H1 (cell line): ENCODE measurements at regions not wholly inside any gene's neighbourhood (a gene's known extent, or its start where the extent isn't known, plus 50 kb on each side); places are given as distances from the start of the nearest gene placed in this dataset.

Source experiments
- CTCF ChIA-PET: fragments of 300-600 bp; sonication (Branson Sonifier 250); formaldehyde crosslinking; loops from one replicate; lab custom pipeline; 2021; ENCODE audit not compliant: partially characterized antibody; lab: Charles Lee
- POLR2A ChIA-PET: fragments of 300-600 bp; sonication (Branson Sonifier 250); formaldehyde crosslinking; loops from one replicate; lab custom pipeline; 2021; ENCODE audit warnings: inconsistent platforms; ENCODE audit not compliant: partially characterized antibody; lab: Charles Lee
- DNase-seq, 2 experiments: peaks; one replicate each; pipeline versions ENCODE4 v3.0.0 to v3.0.0-alpha.2; 2010 to 2022; ENCODE audit warnings: low spot score in 2 of 2, low read depth in 1 of 2, mixed read lengths in 1 of 2
- FAIRE-seq: peaks from 2 replicates; lab custom pipeline; 2011; peaks lifted over from hg19 to GRCh38; lab: Jason Lieb, UNC
- H2AFZ ChIP-seq: 2 replicates; pipeline ENCODE4 v1.8.1; 2012; ENCODE audit warnings: low read length, inconsistent platforms
- H2AK5ac ChIP-seq: 2 replicates; pipeline ENCODE4 v1.6.1; 2013; ENCODE audit warnings: low read depth, low read length
- H2BK120ac ChIP-seq: replicated peaks from 2 replicates; pipeline ENCODE3; 2013; ENCODE audit warnings: low read depth, low read length, inconsistent platforms
- H2BK12ac ChIP-seq: 2 replicates; pipeline ENCODE4 v1.6.1; 2013; ENCODE audit warnings: low read depth, low read length
- H2BK15ac ChIP-seq: 2 replicates; pipeline ENCODE4 v1.6.1; 2013; ENCODE audit warnings: low read length
- H2BK20ac ChIP-seq: 2 replicates; pipeline ENCODE4 v1.6.1; 2013; ENCODE audit warnings: low read length
- H2BK5ac ChIP-seq: 2 replicates; pipeline ENCODE4 v1.6.1; 2013; ENCODE audit warnings: low read depth, low read length
- H3K14ac ChIP-seq: 2 replicates; pipeline ENCODE4 v1.6.1; 2013; ENCODE audit warnings: inconsistent platforms; ENCODE audit not compliant: insufficient read length
- H3K18ac ChIP-seq: 2 replicates; pipeline ENCODE4 v1.6.1; 2013; ENCODE audit warnings: low read length; ENCODE audit errors: extremely low read depth
- H3K23ac ChIP-seq: 2 replicates; pipeline ENCODE4 v1.6.1; 2013; ENCODE audit warnings: inconsistent platforms; ENCODE audit not compliant: insufficient read length
- H3K23me2 ChIP-seq: 2 replicates; pipeline ENCODE4 v1.6.1; 2013; ENCODE audit warnings: low read depth, low read length
- H3K27ac ChIP-seq: 2 replicates; pipeline ENCODE4 v1.6.1; 2011; ENCODE audit warnings: low read depth, low read length, inconsistent platforms
- H3K27me3 ChIP-seq, 4 experiments: replicated peaks in 1 of 4; 1 replicate in 1 of 4; 2 replicates in 3 of 4; pipeline versions ENCODE4 v1.6.1 to v1.8.1; 2011 to 2013; ENCODE audit warnings: low read length in 3 of 4, mild to moderate bottlenecking in 3 of 4, inconsistent platforms in 2 of 4, mixed read lengths in 2 of 4, moderate library complexity in 1 of 4; ENCODE audit not compliant: control insufficient read depth in 3 of 4, insufficient read depth in 3 of 4; ENCODE audit errors: extremely low read depth in 1 of 4
- H3K36me3 ChIP-seq, 4 experiments: 2 replicates each; pipeline versions ENCODE4 v1.6.1 to v1.8.1; 2011 to 2013; ENCODE audit warnings: mild to moderate bottlenecking in 4 of 4, low read length in 3 of 4, moderate library complexity in 2 of 4, control low read depth in 1 of 4, inconsistent platforms in 1 of 4; ENCODE audit not compliant: insufficient read depth in 4 of 4, control insufficient read depth in 2 of 4
- H3K4ac ChIP-seq: replicated peaks from 2 replicates; pipeline ENCODE3; 2013; ENCODE audit warnings: low read length, low read depth, mixed read lengths, inconsistent platforms; ENCODE audit not compliant: insufficient read length
- H3K4me1 ChIP-seq, 4 experiments: replicated peaks in 1 of 4; 1 replicate in 1 of 4; 2 replicates in 3 of 4; pipeline versions ENCODE4 v1.6.1 to v1.8.1; 2011 to 2013; ENCODE audit warnings: low read length in 3 of 4, inconsistent platforms in 2 of 4, mixed read lengths in 1 of 4; ENCODE audit not compliant: insufficient read depth in 4 of 4, control insufficient read depth in 3 of 4
- H3K4me2 ChIP-seq, 2 experiments: 2 replicates each; pipeline versions ENCODE4 v1.6.1 to v1.8.1; 2011 to 2013; ENCODE audit warnings: low read depth in 2 of 2, low read length in 2 of 2, control low read depth in 1 of 2, inconsistent platforms in 1 of 2, mild to moderate bottlenecking in 1 of 2; ENCODE audit not compliant: insufficient read depth in 1 of 2
- H3K4me3 ChIP-seq, 4 experiments: fragments of 200-600, 300-600 bp in 1 of 4; sonication (generic), shearing (Covaris generic), sonication (Bioruptor Twin) in 1 of 4; 2 replicates each; pipeline versions ENCODE4 v1.5.1 to v1.8.1; 2011 to 2016; ENCODE audit warnings: low read length in 4 of 4, low read depth in 3 of 4, control low read depth in 2 of 4, inconsistent platforms in 2 of 4, mild to moderate bottlenecking in 2 of 4, mixed read lengths in 1 of 4, moderate library complexity in 1 of 4; ENCODE audit not compliant: insufficient read depth in 2 of 4; ENCODE audit errors: extremely low read depth in 1 of 4
- H3K56ac ChIP-seq: replicated peaks from 2 replicates; pipeline ENCODE3; 2013; ENCODE audit warnings: low read depth, mild to moderate bottlenecking, mixed read lengths, low read length, inconsistent platforms; ENCODE audit not compliant: insufficient read length
- H3K79me1 ChIP-seq: 2 replicates; pipeline ENCODE4 v1.6.1; 2013; ENCODE audit warnings: low read depth, low read length, control low read depth
- H3K79me2 ChIP-seq, 2 experiments: 2 replicates each; pipeline versions ENCODE4 v1.6.1 to v1.8.1; 2012 to 2013; ENCODE audit warnings: low read length in 2 of 2, mild to moderate bottlenecking in 2 of 2, inconsistent platforms in 1 of 2; ENCODE audit not compliant: insufficient read depth in 2 of 2, control insufficient read depth in 1 of 2
- H3K9ac ChIP-seq, 4 experiments: replicated peaks in 1 of 4; 1 replicate in 1 of 4; 2 replicates in 3 of 4; pipeline versions ENCODE4 v1.6.1 to v1.8.1; 2011 to 2013; ENCODE audit warnings: low read depth in 3 of 4, low read length in 3 of 4, control low read depth in 2 of 4, mild to moderate bottlenecking in 2 of 4, moderate library complexity in 2 of 4, inconsistent platforms in 1 of 4; ENCODE audit errors: extremely low read depth in 1 of 4
- H3K9me3 ChIP-seq, 2 experiments: 2 replicates each; pipeline versions ENCODE4 v1.6.1 to v1.8.1; 2012 to 2013; ENCODE audit warnings: mild to moderate bottlenecking in 2 of 2, moderate library complexity in 2 of 2, control low read depth in 1 of 2, inconsistent platforms in 1 of 2, low read depth in 1 of 2, low read length in 1 of 2, mixed read lengths in 1 of 2; ENCODE audit not compliant: insufficient read depth in 2 of 2
- H4K20me1 ChIP-seq, 2 experiments: replicated peaks in 1 of 2; 2 replicates each; pipeline versions ENCODE3 to v1.8.1; 2011 to 2013; ENCODE audit warnings: inconsistent platforms in 2 of 2, low read length in 2 of 2, mild to moderate bottlenecking in 1 of 2; ENCODE audit not compliant: insufficient read depth in 2 of 2, control insufficient read depth in 1 of 2
- H4K5ac ChIP-seq: 2 replicates; pipeline ENCODE4 v1.6.1; 2013; ENCODE audit warnings: low read length, low read depth, mixed read lengths, inconsistent platforms; ENCODE audit not compliant: insufficient read length
- H4K8ac ChIP-seq: 2 replicates; pipeline ENCODE4 v1.8.0; 2013; ENCODE audit warnings: mild to moderate bottlenecking, moderate library complexity, low read length, inconsistent platforms; ENCODE audit not compliant: insufficient read depth; ENCODE audit errors: extremely low read depth
- H4K91ac ChIP-seq: replicated peaks from 2 replicates; pipeline ENCODE3; 2013; ENCODE audit warnings: low read length, mixed read lengths, inconsistent platforms; ENCODE audit not compliant: insufficient read length
- CBX8 ChIP-seq: fragments of 300-800, 300-1000 bp; sonication (generic); IDR thresholded peaks from 2 replicates; pipeline ENCODE4 v1.7.1; 2016; ENCODE audit warnings: low read depth, low read length, borderline replicate concordance
- SIX5 ChIP-seq: IDR thresholded peaks from 2 replicates; pipeline ENCODE4 v1.6.1; 2011; ENCODE audit warnings: mild to moderate bottlenecking, low read depth, low read length
- WGBS, 2 experiments: shearing (Covaris generic) in 1 of 2; methylation state at CpG; one replicate each; pipeline versions ENCODE4 v1.1.6 to v1.1.7; 2013 to 2015; ENCODE audit warnings: low lambda C conversion rate in 2 of 2, mixed read lengths in 2 of 2, inconsistent platforms in 1 of 2, low coverage in 1 of 2, missing lambda C conversion rate in 1 of 2; ENCODE audit not compliant: insufficient replicate concordance in 2 of 2, insufficient coverage in 1 of 2, insufficient read length in 1 of 2; ENCODE audit errors: extremely low coverage in 1 of 2, missing lambda C conversion rate in 1 of 2; 5-methylcytosine and 5-hydroxymethylcytosine counted together

- Histone ChIP-seq H4K91ac (no peak overlapping the region), H2BK120ac (no peak overlapping the region), H3K14ac (no peak overlapping the region), H2BK12ac (no peak overlapping the region), H3K4me1 (peaks cover 0 to 10% (median 5%) of the 10 kb centered on the region in 4 experiments; a peak in 5 of 7 replicates), H3K23me2 (no peaks in the 10 kb centered on the region), H3K4me2 (no peak overlapping the region), H3K36me3 (no peaks in the 10 kb centered on the region), H3K27me3 (no peaks in the 10 kb centered on the region), H3K9ac (no peak overlapping the region), H2AK5ac (no peak overlapping the region), H2AFZ (no peak overlapping the region), H2BK15ac (no peak overlapping the region), H2BK5ac (no peak overlapping the region), H4K20me1 (no peaks in the 10 kb centered on the region), H3K23ac (no peak overlapping the region), H3K56ac (no peak overlapping the region), H2BK20ac (no peak overlapping the region), H4K8ac (no peak overlapping the region), H3K9me3 (no peaks in the 10 kb centered on the region), H3K4me3 (no peak overlapping the region), H3K27ac (no peak overlapping the region), H3K4ac (no peak overlapping the region), H4K5ac (no peak overlapping the region), H3K79me1 (no peaks in the 10 kb centered on the region), H3K18ac (no peak overlapping the region), H3K79me2 (no peaks in the 10 kb centered on the region)
- ChIA-PET CTCF (no interaction called here), POLR2A (no interaction called here)
- DNase-seq = no peak
- no peak for FAIRE-seq
- TF ChIP-seq SIX5 (no peak), CBX8 (no peak)
- WGBS, 2 experiments = 96% methylated on average over 6 of the region's 6 CpGs; no CpG with 5 or more reads in 1 of the 2 experiments
Measured at GRCh38 chr6:44735630-44735963, 348.1 kb downstream of the CDC5L start.
